Breast epithelium (tissue), 4 donors: ENCODE measurements at regions not wholly inside any gene's neighbourhood (a gene's known extent, or its start where the extent isn't known, plus 50 kb on each side); places are given as distances from the start of the nearest gene placed in this dataset.

ENCODE experiments used
- DNase-seq, 2 donors: peaks; one replicate each; pipeline ENCODE4 v3.0.0-alpha.2; 2019; ENCODE audit warnings: low spot score in 2 of 2
- H3K27ac ChIP-seq, 2 donors: fragments of 200-600 bp; sonication (generic) in 1 of 2; one replicate each; pipeline ENCODE4 v1.5.1; 2016 to 2019; ENCODE audit warnings: mild to moderate bottlenecking in 1 of 2
- H3K27me3 ChIP-seq, 2 donors: fragments of 200-600 bp; sonication (generic) in 1 of 2; one replicate each; pipeline versions ENCODE4 v1.5.1 to v1.6.0; 2017 to 2019; ENCODE audit warnings: control low read depth in 1 of 2, mild to moderate bottlenecking in 1 of 2
- H3K36me3 ChIP-seq: fragments of 200-600 bp; one replicate; pipeline ENCODE4 v1.5.1; 2019
- H3K4me1 ChIP-seq, 2 donors: fragments of 200-600 bp; sonication (generic); one replicate each; pipeline ENCODE4 v1.5.1; 2016 to 2019; ENCODE audit warnings: control low read depth in 1 of 2
- H3K4me3 ChIP-seq, 3 donors: fragments of 200-600 bp; sonication (generic); 1 replicate in 2 of 3; 2 replicates in 1 of 3; pipeline ENCODE4 v1.5.1; 2016 to 2019; ENCODE audit warnings: mild to moderate bottlenecking in 3 of 3, moderate library complexity in 2 of 3
- H3K9me3 ChIP-seq, 2 donors: fragments of 200-600 bp; sonication (generic) in 1 of 2; one replicate each; pipeline ENCODE4 v1.5.1; 2016 to 2019; ENCODE audit warnings: control low read depth in 1 of 2
- CTCF ChIP-seq, 3 donors: fragments of 450-650 bp; IDR thresholded peaks; one replicate each; pipeline ENCODE4 v1.5.1; 2016 to 2017; ENCODE audit warnings: antibody characterized with exemption in 3 of 3, mild to moderate bottlenecking in 3 of 3, moderate library complexity in 3 of 3
- POLR2A ChIP-seq: fragments of 450-650 bp; IDR thresholded peaks from one replicate; pipeline ENCODE4 v1.6.1; 2016; ENCODE audit warnings: antibody characterized with exemption, mild to moderate bottlenecking, moderate library complexity
- POLR2AphosphoS5 ChIP-seq, 3 donors: sonication (generic); formaldehyde crosslinking; IDR thresholded peaks; one replicate each; pipeline ENCODE4 v1.6.1; 2017; ENCODE audit warnings: antibody characterized with exemption in 3 of 3
- intact Hi-C: fragments of 100-400 bp; cut with DNase I; formaldehyde crosslinking; loops from one replicate; pipeline ENCODE4 v1.15.1; 2023; ENCODE audit warnings: low total_unique reads

GRCh38 chr12:91505006-91505405, 322.4 kb upstream of the DCN start:
- no peaks in the 10 kb centered on the region for H3K4me1 ChIP-seq
- no peaks in the 10 kb centered on the region for H3K27me3 ChIP-seq
- TF ChIP-seq POLR2AphosphoS5 (IDR thresholded peaks at IDR 0.05) (no peak), CTCF (IDR thresholded peaks at IDR 0.05) (no peak), POLR2A (no peak)
- peaks cover 0 to 11% of the 10 kb centered on the region in 2 donors for H3K9me3 ChIP-seq
- no peak overlapping the region for H3K4me3 ChIP-seq
- intact Hi-C loops, result no loop called here
- no peak for DNase-seq
- H3K36me3 ChIP-seq, result no peaks in the 10 kb centered on the region
- H3K27ac ChIP-seq, result no peak overlapping the region

- H3K27me3 ChIP-seq, result no peaks in the 10 kb centered on the region
- peaks cover 0 to 11% of the 10 kb centered on the region in 2 donors for H3K9me3 ChIP-seq
- TF ChIP-seq POLR2AphosphoS5 (IDR thresholded peaks at IDR 0.05) (no peak), POLR2A (no peak), CTCF (IDR thresholded peaks at IDR 0.05) (no peak)
- no peaks in the 10 kb centered on the region for H3K36me3 ChIP-seq
- no peak overlapping the region for H3K4me3 ChIP-seq
- H3K4me1 ChIP-seq, result no peaks in the 10 kb centered on the region
- no peak overlapping the region for H3K27ac ChIP-seq
- no peak for DNase-seq
- intact Hi-C loops, result no loop called here
Observed at GRCh38 chr12:91502208-91502607, 319.6 kb upstream of the DCN start.

GRCh38 chr12:91496337-91496736, 313.7 kb upstream of the DCN start:
- H3K4me3 ChIP-seq, result no peak overlapping the region
- no peaks in the 10 kb centered on the region for H3K9me3 ChIP-seq
- no peaks in the 10 kb centered on the region for H3K36me3 ChIP-seq
- TF ChIP-seq CTCF (IDR thresholded peaks at IDR 0.05), result no peak
- TF ChIP-seq POLR2AphosphoS5 (IDR thresholded peaks at IDR 0.05), result no peak
- no peak for TF ChIP-seq POLR2A
- no peak for DNase-seq
- intact Hi-C loops, result no loop called here
- no peak overlapping the region for H3K27ac ChIP-seq
- H3K4me1 ChIP-seq, result no peaks in the 10 kb centered on the region
- no peaks in the 10 kb centered on the region for H3K27me3 ChIP-seq

- no peaks in the 10 kb centered on the region for H3K27me3 ChIP-seq
- DNase-seq, result no peak
- H3K36me3 ChIP-seq, result no peaks in the 10 kb centered on the region
- H3K9me3 ChIP-seq, result no peaks in the 10 kb centered on the region
- no peaks in the 10 kb centered on the region for H3K4me1 ChIP-seq
- H3K4me3 ChIP-seq, result no peak overlapping the region
- intact Hi-C loops, result no loop called here
- no peak overlapping the region for H3K27ac ChIP-seq
- TF ChIP-seq POLR2AphosphoS5 (IDR thresholded peaks at IDR 0.05) (no peak), POLR2A (no peak), CTCF (IDR thresholded peaks at IDR 0.05) (no peak)
Observed at GRCh38 chr12:91493308-91493707, 310.7 kb upstream of the DCN start.

GRCh38 chr12:91492648-91493047, 310.0 kb upstream of the DCN start:
- Histone ChIP-seq H3K36me3 (no peaks in the 10 kb centered on the region), H3K27ac (no peak overlapping the region), H3K4me1 (no peaks in the 10 kb centered on the region), H3K27me3 (no peaks in the 10 kb centered on the region), H3K9me3 (no peaks in the 10 kb centered on the region), H3K4me3 (no peak overlapping the region)
- intact Hi-C loops, result no loop called here
- DNase-seq, result no peak
- TF ChIP-seq POLR2AphosphoS5 (IDR thresholded peaks at IDR 0.05), result no peak
- no peak for TF ChIP-seq CTCF (IDR thresholded peaks at IDR 0.05)
- TF ChIP-seq POLR2A, result no peak
